ENCODE measurements at regions not wholly inside any gene's neighbourhood (a gene's known extent, or its start where the extent isn't known, plus 50 kb on each side); places are given as distances from the start of the nearest gene placed in this dataset.
A peak's percentile ranks its signal among the peaks of the same experiment; 100 is the strongest.

GRCh38 chr20:55264703-55265239 lies 740.5 kb downstream of the CBLN4 start:
- peak; percentile 5 for DNase-seq (ENCODE audit: low read depth)

DNA sequence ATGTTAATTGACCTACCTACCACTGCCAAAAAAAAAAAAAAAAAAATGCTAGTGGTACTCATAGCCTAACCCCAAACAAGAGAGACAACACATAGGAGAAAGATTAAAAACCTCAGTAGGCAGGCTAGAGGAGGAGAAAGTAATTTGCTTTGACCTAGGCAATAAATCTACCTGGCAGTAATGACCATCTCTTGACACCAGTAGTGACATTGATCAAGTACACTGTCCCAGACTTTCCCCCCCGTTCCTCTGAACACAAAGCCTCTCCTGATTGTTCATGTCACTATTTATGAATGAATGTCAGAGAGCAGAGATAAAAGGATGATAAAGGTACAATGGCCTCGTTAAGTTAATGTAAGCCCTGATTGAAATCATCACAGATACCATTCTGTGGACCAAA lies 746.8 kb downstream of the CBLN4 start:
- DNase-seq (ENCODE audit: low read depth), result no peak

DNA sequence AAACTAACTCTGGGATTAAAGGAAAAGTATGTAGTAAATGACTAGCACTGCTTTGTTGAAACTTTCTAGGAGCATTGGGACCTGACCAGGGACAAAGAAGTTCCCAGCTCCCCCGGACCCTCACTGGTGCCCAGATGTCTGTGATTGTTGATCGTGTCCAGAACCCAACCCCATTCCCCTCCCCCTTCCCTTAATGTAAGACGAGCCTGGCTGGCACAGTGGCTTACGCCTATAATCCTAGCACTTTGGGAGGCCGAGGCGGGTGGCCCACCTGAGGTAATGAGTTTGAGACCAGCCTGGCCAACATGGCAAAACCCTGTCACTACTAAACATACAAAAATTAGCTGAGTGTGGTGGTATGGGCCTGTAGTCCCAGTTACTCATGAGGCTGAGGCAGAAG lies 750.3 kb downstream of the CBLN4 start:
- DNase-seq (ENCODE audit: low read depth), result no peak

DNA sequence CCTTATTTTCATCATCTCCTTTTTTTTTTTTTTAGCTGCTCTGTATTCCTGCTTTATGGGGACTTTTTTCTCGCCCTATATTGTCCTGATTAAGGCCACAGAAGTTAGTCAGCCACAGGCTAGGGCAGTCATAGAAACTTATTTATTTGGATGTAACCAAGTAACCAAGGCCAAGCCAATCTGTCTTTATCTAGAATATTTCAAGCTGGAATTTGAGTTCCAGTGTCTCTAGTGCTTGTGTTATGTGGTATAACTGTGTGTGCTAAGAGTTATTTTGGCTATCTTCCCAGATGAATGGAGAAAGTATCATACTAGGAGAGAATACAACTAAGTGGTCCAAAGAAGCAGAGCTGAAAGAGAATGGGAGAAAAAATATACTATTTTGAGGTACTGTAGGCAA lies 751.5 kb downstream of the CBLN4 start:
- peak; percentile 37 for DNase-seq (ENCODE audit: low read depth)

- DNase-seq (ENCODE audit: low read depth), result peak; percentile 52
Observed at GRCh38 chr20:55252521-55252920, 752.8 kb downstream of the CBLN4 start.

DNA sequence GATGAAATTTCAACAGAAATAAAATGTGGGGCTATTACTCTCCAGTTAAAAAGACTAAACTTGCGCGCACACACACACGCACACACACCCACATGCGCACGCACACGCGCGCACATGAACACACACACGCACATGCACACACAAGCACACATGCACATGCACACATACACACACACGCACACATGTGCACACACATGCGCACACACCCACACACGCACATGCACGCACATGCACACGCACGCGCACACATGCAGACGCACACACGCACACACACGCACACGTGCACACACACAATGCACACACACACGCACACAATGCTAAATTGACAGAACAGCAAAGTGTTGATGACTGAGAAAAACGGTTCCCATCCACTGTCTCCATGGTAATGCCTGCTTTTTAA lies 754.1 kb downstream of the CBLN4 start:
- DNase-seq (ENCODE audit: low read depth), result no peak

GRCh38 chr20:55242853-55243252 lies 762.5 kb downstream of the CBLN4 start:
- no peak for DNase-seq (ENCODE audit: low read depth)

DNA sequence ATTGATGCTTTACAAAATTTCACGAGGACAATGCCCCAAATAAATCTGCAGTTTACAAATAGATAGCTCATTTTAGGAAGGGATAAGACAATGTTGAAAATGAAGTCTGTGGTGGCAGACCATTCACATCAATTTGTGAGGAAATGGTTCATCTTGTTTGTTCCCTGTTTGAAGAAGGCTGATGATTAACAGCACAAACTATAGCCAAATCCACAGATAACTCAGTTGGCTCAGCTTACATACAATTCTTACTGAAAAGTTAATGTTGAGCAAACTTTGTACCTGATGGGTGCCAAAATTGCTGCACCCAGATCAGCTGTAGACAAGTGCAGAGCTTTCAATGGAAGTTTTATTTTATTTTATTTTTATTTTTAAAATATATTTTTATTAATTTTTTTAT lies 763.9 kb downstream of the DOK5 start:
- DNase-seq (ENCODE audit: low read depth), result no peak

DNA sequence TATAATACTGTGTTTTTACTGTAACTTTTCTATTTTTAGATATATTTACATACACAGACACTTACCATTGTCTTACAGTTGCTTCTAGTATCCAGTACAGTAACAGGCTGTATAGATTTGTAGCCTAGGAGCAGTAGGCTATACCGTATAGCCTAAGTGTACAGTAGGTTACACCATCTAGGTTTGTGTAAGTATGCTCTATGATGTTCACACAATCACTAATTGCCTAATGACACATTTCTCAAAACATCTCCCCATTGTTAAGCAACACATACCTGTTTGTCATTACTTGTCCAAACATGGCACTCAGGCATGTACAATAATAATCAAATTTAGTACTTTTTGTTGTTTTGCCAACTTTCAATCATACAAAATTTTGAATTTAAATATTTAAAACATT lies 757.3 kb downstream of the DOK5 start:
- DNase-seq (ENCODE audit: low read depth), result no peak

DNA sequence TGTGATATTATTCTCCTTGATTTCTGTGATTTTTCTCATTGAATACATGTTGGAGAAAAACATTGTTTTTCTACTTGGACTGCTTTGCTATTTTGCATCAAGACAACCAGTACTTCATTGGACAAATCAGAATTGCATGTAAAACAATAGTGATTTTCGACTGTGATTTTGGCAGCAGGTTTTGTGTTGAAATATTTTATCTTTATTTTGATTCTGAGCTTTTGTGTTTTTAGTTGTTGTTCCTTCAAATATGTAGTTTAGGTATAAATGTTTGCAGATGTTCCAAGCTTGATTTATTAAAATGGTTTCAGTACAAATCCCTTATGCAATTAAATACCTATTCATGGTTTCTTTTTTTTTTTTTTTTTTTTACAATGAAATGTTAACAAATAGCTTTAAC lies 754.1 kb downstream of the DOK5 start:
- no peak for DNase-seq (ENCODE audit: low read depth)

DNA sequence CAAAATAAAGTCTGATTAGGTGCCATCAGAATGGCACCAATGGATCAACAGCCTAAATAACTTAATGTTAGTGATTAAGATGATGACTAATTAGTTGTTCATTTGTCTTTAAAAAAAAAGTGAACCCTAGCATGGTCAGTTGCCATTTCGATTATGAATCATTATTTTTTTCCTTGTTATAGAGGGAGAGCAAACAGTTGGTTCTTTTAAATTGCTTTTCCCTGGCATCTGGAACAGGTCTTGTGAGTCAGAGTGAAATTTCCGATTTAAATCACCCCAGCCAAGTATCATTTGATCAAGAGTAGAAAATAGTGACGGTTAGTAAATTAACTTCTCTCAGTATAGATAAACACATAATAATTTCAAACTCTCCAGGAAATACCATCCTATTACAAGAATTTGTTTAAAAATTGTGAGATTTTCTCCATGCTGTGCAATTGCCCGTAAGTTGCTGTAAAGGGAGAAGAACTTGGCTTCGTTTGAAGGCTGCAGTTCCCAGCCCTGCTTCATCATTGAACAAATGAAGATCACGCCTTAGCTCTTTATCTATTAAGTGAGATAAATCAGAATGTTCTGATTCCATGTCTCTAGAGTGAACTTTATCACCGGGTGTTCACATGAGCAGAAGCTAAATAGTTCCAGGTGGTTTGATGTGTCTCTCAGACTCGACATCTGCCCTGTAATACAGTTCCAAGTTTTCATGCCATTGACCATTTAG lies 741.3 kb downstream of the DOK5 start:
- DNase-seq (ENCODE audit: low read depth), result peak; percentile 2

DNA sequence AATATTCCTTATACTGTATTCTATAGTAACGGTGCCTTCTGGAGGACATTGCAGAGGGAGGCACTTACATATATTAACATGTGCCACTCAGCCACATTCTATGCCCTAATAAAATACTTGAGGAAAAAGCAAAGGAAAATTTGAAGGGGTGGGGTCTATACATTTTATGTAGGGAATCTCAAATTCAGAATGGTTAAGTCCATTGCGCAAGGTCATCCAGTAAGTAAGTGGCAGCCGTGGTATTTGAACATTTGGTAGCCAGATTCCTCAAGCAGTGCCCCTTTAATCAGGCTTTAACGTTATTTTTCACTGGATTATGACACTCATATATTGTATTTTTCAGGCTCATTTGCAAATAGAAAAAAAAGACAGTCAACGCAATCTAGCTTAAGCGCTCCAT lies 738.3 kb downstream of the DOK5 start:
- no peak for DNase-seq (ENCODE audit: low read depth)

- no peak for DNase-seq (ENCODE audit: low read depth)
Observed at GRCh38 chr20:55211481-55211880, 736.1 kb downstream of the DOK5 start.

GRCh38 chr20:55205665-55206064 lies 730.3 kb downstream of the DOK5 start:
- DNase-seq (ENCODE audit: low read depth), result no peak

GRCh38 chr20:55200317-55200716 lies 724.9 kb downstream of the DOK5 start:
- no peak for DNase-seq (ENCODE audit: low read depth)

GRCh38 chr20:55194947-55195346 lies 719.6 kb downstream of the DOK5 start:
- no peak for DNase-seq (ENCODE audit: low read depth)

DNA sequence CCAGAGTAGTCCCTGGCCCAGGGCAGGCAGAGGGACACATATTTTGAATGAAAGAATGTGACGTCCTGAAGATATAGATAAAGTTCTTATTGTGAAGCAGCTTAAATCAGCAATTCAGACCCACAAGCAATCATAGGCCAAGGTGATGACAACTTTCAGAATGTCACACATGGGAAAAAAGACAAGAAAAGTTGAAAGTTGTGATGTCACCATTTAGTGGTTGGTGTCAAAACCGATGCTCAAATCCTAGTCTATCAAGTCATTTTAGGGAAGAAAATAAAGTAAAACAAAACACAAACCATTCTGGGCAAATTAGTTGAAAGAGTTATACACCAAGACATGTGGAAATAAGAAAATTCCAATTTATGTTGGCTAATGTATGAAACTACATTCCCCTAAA lies 710.8 kb downstream of the DOK5 start:
- DNase-seq (ENCODE audit: low read depth), result no peak

DNA sequence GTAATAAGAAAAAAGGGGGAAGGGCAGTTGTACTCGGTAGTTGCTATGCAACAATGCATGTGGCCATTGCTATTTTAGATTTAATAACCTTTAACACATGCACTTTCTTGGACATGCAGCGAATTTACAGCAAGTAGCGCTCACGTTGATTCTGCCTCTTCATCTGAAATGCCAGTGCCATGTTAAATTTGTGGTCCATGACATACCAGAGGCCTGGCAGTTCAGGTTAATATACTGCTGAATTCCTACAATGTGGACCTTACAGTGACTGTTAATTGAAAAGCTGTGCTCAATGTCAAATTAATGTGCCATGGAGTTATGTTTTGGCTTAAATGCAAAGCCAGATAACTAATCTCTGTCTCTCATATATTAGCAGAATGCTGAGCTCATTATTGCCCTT lies 699.7 kb downstream of the DOK5 start:
- no peak for DNase-seq (ENCODE audit: low read depth)

GRCh38 chr20:55174635-55175034 lies 699.2 kb downstream of the DOK5 start:
- no peak for DNase-seq (ENCODE audit: low read depth)

- DNase-seq (ENCODE audit: low read depth), result no peak
Observed at GRCh38 chr20:55174172-55174571, 698.8 kb downstream of the DOK5 start.

- peak; percentile 42 for DNase-seq (ENCODE audit: low read depth)
Observed at GRCh38 chr20:55173601-55174000, 698.2 kb downstream of the DOK5 start.

GRCh38 chr20:55172310-55173002 lies 697.1 kb downstream of the DOK5 start:
- DNase-seq (ENCODE audit: low read depth), result peak; percentile 77

- no peak for DNase-seq (ENCODE audit: low read depth)
Observed at GRCh38 chr20:55166063-55166462, 690.7 kb downstream of the DOK5 start.
